NT2/D1 (cell line): ENCODE measurements at regions not wholly inside any gene's neighbourhood (a gene's known extent, or its start where the extent isn't known, plus 50 kb on each side); places are given as distances from the start of the nearest gene placed in this dataset.

Source experiments
- SUZ12 ChIP-seq: IDR thresholded peaks from 2 replicates; pipeline ENCODE4 v1.6.1; 2011; ENCODE audit not compliant: insufficient read length, insufficient read depth; ENCODE audit errors: extremely low read depth
- YY1 ChIP-seq: IDR thresholded peaks from 2 replicates; pipeline ENCODE4 v1.6.1; 2011; ENCODE audit not compliant: insufficient read length, insufficient read depth
- ZNF274 ChIP-seq: IDR thresholded peaks from 2 replicates; pipeline ENCODE4 v1.6.1; 2011; ENCODE audit warnings: mild to moderate bottlenecking, low read depth, low read length

DNA sequence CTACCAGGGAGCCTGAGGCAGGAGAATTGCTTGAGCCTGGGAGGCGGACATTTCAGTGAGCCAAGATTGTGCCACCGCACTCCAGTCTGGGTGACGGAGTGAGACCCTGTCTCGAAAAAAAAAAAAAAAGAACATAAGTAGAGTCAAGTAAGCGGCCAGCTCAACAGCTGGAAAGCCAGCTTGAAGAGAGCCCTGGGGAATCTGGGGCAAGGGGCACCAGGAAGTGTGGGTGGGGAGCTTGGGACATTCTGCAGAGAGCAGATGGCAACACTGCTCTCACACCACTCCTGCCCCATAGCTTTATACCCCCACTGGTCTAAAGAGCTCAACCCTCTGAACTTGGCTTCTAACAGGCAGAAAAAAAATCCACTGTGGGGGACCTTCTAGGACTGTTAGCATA is 505.6 kb downstream of the BUD13 start:
- no peak for TF ChIP-seq ZNF274
- TF ChIP-seq YY1: no peak
- TF ChIP-seq SUZ12: no peak
